ENCODE measurements at regions not wholly inside any gene's neighbourhood (a gene's known extent, or its start where the extent isn't known, plus 50 kb on each side); places are given as distances from the start of the nearest gene placed in this dataset.

DNA sequence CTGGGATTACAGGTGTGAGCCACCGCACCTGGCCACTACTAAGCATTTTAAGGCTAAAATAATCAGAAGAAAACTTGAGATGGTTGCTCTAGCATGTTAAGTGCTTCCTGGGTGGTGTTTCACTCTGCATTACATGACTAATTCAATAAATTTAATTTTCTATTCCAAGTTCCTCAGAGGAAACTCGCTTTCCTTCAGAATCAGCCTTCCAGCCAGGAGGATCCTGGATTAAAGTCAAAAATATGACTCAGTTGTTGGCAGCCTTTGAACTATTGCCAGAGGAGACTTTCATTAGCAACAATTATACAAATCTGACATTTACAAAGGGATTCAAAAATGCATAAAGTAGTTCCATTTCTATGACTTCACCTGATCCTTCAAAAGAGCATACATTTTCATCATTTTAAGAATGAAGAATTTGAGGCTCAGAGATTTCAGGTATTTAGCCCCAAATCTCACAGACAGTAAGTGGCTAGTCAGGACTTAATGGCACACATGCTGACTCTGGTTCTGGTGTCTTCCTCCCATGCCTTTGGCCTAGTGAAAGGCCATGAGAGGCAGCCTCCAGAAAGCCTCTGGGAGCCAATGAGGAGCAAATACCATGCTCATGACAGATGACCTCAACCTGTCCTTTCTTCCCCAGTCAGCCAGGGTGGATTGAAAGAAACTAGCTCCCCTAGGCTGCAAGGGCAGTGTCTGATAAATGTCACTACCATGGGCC is 115.7 kb downstream of the MAP3K21 start:
- intact Hi-C loops (cut with DNase I): no loop called here
- H3K36me3 ChIP-seq: no peaks in the 10 kb centered on the region
- H3K27me3 ChIP-seq: no peaks in the 10 kb centered on the region
- no peak overlapping the region for H3K27ac ChIP-seq
- no peak overlapping the region for H3K4me3 ChIP-seq
- TF ChIP-seq, protein P1, sequence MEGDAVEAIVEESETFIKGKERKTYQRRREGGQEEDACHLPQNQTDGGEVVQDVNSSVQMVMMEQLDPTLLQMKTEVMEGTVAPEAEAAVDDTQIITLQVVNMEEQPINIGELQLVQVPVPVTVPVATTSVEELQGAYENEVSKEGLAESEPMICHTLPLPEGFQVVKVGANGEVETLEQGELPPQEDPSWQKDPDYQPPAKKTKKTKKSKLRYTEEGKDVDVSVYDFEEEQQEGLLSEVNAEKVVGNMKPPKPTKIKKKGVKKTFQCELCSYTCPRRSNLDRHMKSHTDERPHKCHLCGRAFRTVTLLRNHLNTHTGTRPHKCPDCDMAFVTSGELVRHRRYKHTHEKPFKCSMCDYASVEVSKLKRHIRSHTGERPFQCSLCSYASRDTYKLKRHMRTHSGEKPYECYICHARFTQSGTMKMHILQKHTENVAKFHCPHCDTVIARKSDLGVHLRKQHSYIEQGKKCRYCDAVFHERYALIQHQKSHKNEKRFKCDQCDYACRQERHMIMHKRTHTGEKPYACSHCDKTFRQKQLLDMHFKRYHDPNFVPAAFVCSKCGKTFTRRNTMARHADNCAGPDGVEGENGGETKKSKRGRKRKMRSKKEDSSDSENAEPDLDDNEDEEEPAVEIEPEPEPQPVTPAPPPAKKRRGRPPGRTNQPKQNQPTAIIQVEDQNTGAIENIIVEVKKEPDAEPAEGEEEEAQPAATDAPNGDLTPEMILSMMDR (IDR thresholded peaks at IDR 0.05): no peak
- TF ChIP-seq POLR2A (IDR thresholded peaks at IDR 0.05) (no peak), EP300 (IDR thresholded peaks at IDR 0.05) (no peak)
- no peaks in the 10 kb centered on the region for H3K9me3 ChIP-seq
- no peak for DNase-seq
- 43 to 55% (median 48%) methylated on average over 2 of the region's 2 CpGs for WGBS, 3 donors
- no peaks in the 10 kb centered on the region for H3K4me1 ChIP-seq (ENCODE audit: insufficient read depth)

DNA sequence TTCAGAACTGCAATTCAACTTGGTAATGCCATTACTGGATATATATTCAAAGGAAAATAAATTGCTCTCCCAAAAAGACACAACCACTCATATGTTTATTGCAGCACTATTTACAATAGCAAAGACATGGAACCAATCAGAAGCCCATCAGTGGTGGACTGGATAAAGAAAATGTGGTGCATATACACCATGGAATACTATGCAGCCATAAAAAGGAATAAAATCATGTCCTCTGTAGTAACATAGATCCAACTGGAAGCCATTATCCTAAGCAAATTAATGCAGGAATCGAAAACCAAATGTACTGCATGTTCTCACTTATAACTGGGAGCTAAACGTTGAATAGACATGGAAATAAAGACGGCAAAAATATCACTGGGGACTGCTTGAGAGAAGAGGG is 117.0 kb downstream of the MAP3K21 start:
- 89 to 95% (median 91%) methylated on average over 3 of the region's 3 CpGs for WGBS, 3 donors
- TF ChIP-seq, protein P1 (IDR thresholded peaks at IDR 0.05): no peak
- no peak for TF ChIP-seq POLR2A (IDR thresholded peaks at IDR 0.05)
- no peak for TF ChIP-seq EP300 (IDR thresholded peaks at IDR 0.05)
- H3K4me3 ChIP-seq: no peak overlapping the region
- intact Hi-C loops (cut with DNase I): no loop called here
- H3K36me3 ChIP-seq: no peaks in the 10 kb centered on the region
- H3K4me1 ChIP-seq (ENCODE audit: insufficient read depth): no peaks in the 10 kb centered on the region
- H3K27ac ChIP-seq: no peak overlapping the region
- no peak for DNase-seq
- no peaks in the 10 kb centered on the region for H3K9me3 ChIP-seq
- H3K27me3 ChIP-seq: no peaks in the 10 kb centered on the region

DNA sequence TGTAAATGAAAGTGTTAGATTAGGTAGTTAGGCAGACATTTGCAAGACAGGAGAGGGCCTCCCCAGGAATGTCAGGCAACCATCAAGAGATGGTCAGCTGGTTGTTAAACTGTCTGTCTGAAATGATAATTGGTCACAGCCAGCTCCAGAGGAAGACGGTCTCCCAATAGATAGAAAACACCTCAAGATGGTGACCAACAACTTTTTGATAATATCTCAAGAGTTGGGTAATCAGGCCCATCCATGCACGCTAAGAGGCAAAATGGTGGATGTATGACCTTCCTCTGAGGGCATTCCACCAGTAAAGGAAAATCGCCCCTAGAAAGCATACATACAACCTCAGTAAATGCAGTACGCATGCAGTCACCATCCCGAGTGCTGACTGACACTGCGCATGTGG is 118.2 kb downstream of the MAP3K21 start:
- TF ChIP-seq, protein P1 (IDR thresholded peaks at IDR 0.05): no peak
- no peak for TF ChIP-seq EP300 (IDR thresholded peaks at IDR 0.05)
- no peak for TF ChIP-seq POLR2A (IDR thresholded peaks at IDR 0.05)
- no peaks in the 10 kb centered on the region for H3K27me3 ChIP-seq
- H3K27ac ChIP-seq: no peak overlapping the region
- H3K4me3 ChIP-seq: no peak overlapping the region
- intact Hi-C loops (cut with DNase I): no loop called here
- WGBS, 3 donors: 97% methylated on average over 6 of the region's 6 CpGs
- H3K9me3 ChIP-seq: no peaks in the 10 kb centered on the region
- H3K4me1 ChIP-seq (ENCODE audit: insufficient read depth): no peaks in the 10 kb centered on the region
- DNase-seq: no peak
- no peaks in the 10 kb centered on the region for H3K36me3 ChIP-seq

DNA sequence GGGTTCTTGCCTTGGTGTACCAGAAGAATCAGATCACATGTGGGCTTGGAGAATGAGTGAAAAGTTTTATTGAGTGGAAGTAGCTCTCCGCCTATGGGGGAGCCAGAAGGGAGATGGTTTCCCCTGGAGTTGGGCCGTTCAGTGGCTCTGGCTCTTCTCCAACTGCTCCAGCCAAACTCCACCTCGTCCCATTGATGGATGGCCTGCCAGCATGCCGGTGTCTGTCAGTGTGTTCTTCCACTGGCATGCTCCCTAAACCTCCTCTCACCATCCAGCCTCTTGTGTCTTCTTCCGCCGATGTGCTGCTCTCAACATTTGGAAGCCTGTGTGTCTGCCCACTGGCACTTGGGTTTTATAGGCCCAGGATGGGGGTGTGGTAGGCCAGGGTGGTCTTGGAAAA is 119.4 kb downstream of the MAP3K21 start:
- Histone ChIP-seq H3K4me1 (ENCODE audit: insufficient read depth) (no peaks in the 10 kb centered on the region), H3K27ac (no peak overlapping the region), H3K9me3 (no peaks in the 10 kb centered on the region), H3K4me3 (no peak overlapping the region), H3K36me3 (no peaks in the 10 kb centered on the region), H3K27me3 (no peaks in the 10 kb centered on the region)
- no peak for DNase-seq
- intact Hi-C loops (cut with DNase I): no loop called here
- TF ChIP-seq, protein P1 (IDR thresholded peaks at IDR 0.05): no peak
- TF ChIP-seq POLR2A (IDR thresholded peaks at IDR 0.05) (no peak), EP300 (IDR thresholded peaks at IDR 0.05) (no peak)
- 78 to 86% (median 82%) methylated on average over 6 of the region's 6 CpGs for WGBS, 3 donors
